CD14-positive monocyte (primary cell): ENCODE measurements at regions not wholly inside any gene's neighbourhood (a gene's known extent, or its start where the extent isn't known, plus 50 kb on each side); places are given as distances from the start of the nearest gene placed in this dataset.

ENCODE experiments used
- DNase-seq, 3 donors: peaks; one replicate each; pipeline ENCODE4 v3.0.0-alpha.2; 2011 to 2022
- H2AFZ ChIP-seq: 2 replicates; pipeline ENCODE4 v1.6.0; 2012; ENCODE audit warnings: mild to moderate bottlenecking, low read depth, low read length, inconsistent platforms; ENCODE audit not compliant: insufficient read depth, poor library complexity, severe bottlenecking
- H3K27ac ChIP-seq, 2 donors: 1 replicate in 1 of 2; 2 replicates in 1 of 2; pipeline ENCODE4 v1.5.1; 2012 to 2013; ENCODE audit warnings: low read length in 2 of 2, control low read depth in 1 of 2, inconsistent platforms in 1 of 2, low read depth in 1 of 2, mild to moderate bottlenecking in 1 of 2
- H3K27me3 ChIP-seq, 2 donors: one replicate each; pipeline versions ENCODE4 v1.6.0 to v1.6.1; 2011 to 2013; ENCODE audit warnings: low read length in 2 of 2; ENCODE audit not compliant: control insufficient read depth in 2 of 2, insufficient read depth in 2 of 2
- H3K36me3 ChIP-seq, 2 donors: replicated peaks in 1 of 2; 1 replicate in 1 of 2; 2 replicates in 1 of 2; pipeline versions ENCODE4 v1.5.1 to v1.6.1; 2012 to 2013; ENCODE audit warnings: low read length in 2 of 2, control low read depth in 1 of 2, inconsistent platforms in 1 of 2, mild to moderate bottlenecking in 1 of 2; ENCODE audit not compliant: insufficient read depth in 2 of 2, control insufficient read depth in 1 of 2
- H3K4me1 ChIP-seq, 2 donors: 1 replicate in 1 of 2; 2 replicates in 1 of 2; pipeline versions ENCODE4 v1.5.1 to v1.6.1; 2012 to 2013; ENCODE audit warnings: low read length in 2 of 2, control low read depth in 1 of 2, inconsistent platforms in 1 of 2, mild to moderate bottlenecking in 1 of 2, moderate library complexity in 1 of 2; ENCODE audit not compliant: insufficient read depth in 2 of 2, control insufficient read depth in 1 of 2
- H3K4me2 ChIP-seq: replicated peaks from 2 replicates; pipeline ENCODE3; 2012; ENCODE audit warnings: low read length, moderate library complexity, mild to moderate bottlenecking; ENCODE audit not compliant: poor library complexity, severe bottlenecking; ENCODE audit errors: extremely low read depth
- H3K4me3 ChIP-seq, 3 experiments: fragments of 200-600 bp in 1 of 3; sonication (generic) in 1 of 3; replicated peaks in 1 of 3; 1 replicate in 2 of 3; 2 replicates in 1 of 3; pipeline ENCODE4 v1.5.1; 2011 to 2013; ENCODE audit warnings: low read length in 3 of 3, mild to moderate bottlenecking in 3 of 3, control low read depth in 2 of 3, low read depth in 2 of 3, inconsistent platforms in 1 of 3, moderate library complexity in 1 of 3
- H3K79me2 ChIP-seq: 2 replicates; pipeline ENCODE4 v1.6.0; 2012; ENCODE audit warnings: mild to moderate bottlenecking, control low read depth, inconsistent platforms, low read length, moderate library complexity; ENCODE audit not compliant: insufficient read depth
- H3K9ac ChIP-seq: 2 replicates; pipeline ENCODE4 v1.6.0; 2017; ENCODE audit warnings: low read length, mild to moderate bottlenecking; ENCODE audit not compliant: insufficient read depth, poor library complexity, severe bottlenecking
- H3K9me3 ChIP-seq, 2 donors: replicated peaks in 1 of 2; 1 replicate in 1 of 2; 2 replicates in 1 of 2; pipeline versions ENCODE4 v1.5.1 to v1.6.1; 2012 to 2013; ENCODE audit warnings: low read length in 2 of 2, control low read depth in 1 of 2; ENCODE audit not compliant: control insufficient read depth in 1 of 2, insufficient read depth in 1 of 2
- H4K20me1 ChIP-seq: 2 replicates; pipeline ENCODE4 v1.6.0; 2012; ENCODE audit warnings: mild to moderate bottlenecking, low read length, control low read depth, moderate library complexity; ENCODE audit not compliant: insufficient read depth
- H3K27ac Mint-ChIP-seq, 7 donors: one replicate each; pipeline ENCODE4 v1.8.0; 2020; ENCODE audit warnings: mild to moderate bottlenecking in 7 of 7, mixed read lengths in 7 of 7, moderate library complexity in 6 of 7, inconsistent platforms in 2 of 7
- H3K27me3 Mint-ChIP-seq, 3 donors: one replicate each; pipeline ENCODE4 v1.8.0; 2021 to 2022; ENCODE audit warnings: low read depth in 3 of 3, mild to moderate bottlenecking in 3 of 3, mixed read lengths in 3 of 3, moderate library complexity in 3 of 3, inconsistent platforms in 1 of 3
- H3K36me3 Mint-ChIP-seq, 2 donors: one replicate each; pipeline ENCODE4 v1.8.0; 2020; ENCODE audit warnings: mixed read lengths in 2 of 2, inconsistent platforms in 1 of 2, mild to moderate bottlenecking in 1 of 2
- H3K4me1 Mint-ChIP-seq: one replicate; pipeline ENCODE4 v1.8.0; 2020; ENCODE audit warnings: mild to moderate bottlenecking, mixed read lengths
- H3K4me3 Mint-ChIP-seq, 2 donors: one replicate each; pipeline ENCODE4 v1.8.0; 2020; ENCODE audit warnings: mild to moderate bottlenecking in 2 of 2, mixed read lengths in 2 of 2, moderate library complexity in 1 of 2
- H3K9me3 Mint-ChIP-seq, 7 donors: one replicate each; pipeline ENCODE4 v1.8.0; 2020 to 2022; ENCODE audit warnings: mixed read lengths in 7 of 7, mild to moderate bottlenecking in 6 of 7, moderate library complexity in 6 of 7, inconsistent platforms in 2 of 7
- CTCF ChIP-seq: fragments of 200-600 bp; IDR thresholded peaks from one replicate; pipeline ENCODE4 v1.8.0; 2022; ENCODE audit warnings: antibody characterized with exemption, mild to moderate bottlenecking
- WGBS: methylation state at CpG from one replicate; pipeline ENCODE4 v1.1.5; 2013; ENCODE audit warnings: missing lambda C conversion rate; ENCODE audit not compliant: insufficient coverage; 5-methylcytosine and 5-hydroxymethylcytosine counted together
- intact Hi-C, 2 donors: fragments of 100-400 bp; cut with micrococcal nuclease; formaldehyde crosslinking; loops; one replicate each; pipeline versions ENCODE4 v1.15.0 to v1.15.1; 2023

GRCh38 chr10:120318862-120319261 is 138.2 kb upstream of the PLPP4 start:
- no peaks in the 10 kb centered on the region for H3K36me3 Mint-ChIP-seq
- Histone ChIP-seq H3K9me3 (no peaks in the 10 kb centered on the region), H4K20me1 (no peaks in the 10 kb centered on the region), H3K4me1 (no peaks in the 10 kb centered on the region), H3K27me3 (no peaks in the 10 kb centered on the region), H3K27ac (no peak overlapping the region), H2AFZ (no peak overlapping the region), H3K9ac (no peak overlapping the region), H3K36me3 (no peaks in the 10 kb centered on the region), H3K79me2 (no peaks in the 10 kb centered on the region), H3K4me3 (no peak overlapping the region), H3K4me2 (no peak overlapping the region)
- no peak for TF ChIP-seq CTCF
- WGBS = 84% methylated on average over 3 of the region's 3 CpGs
- intact Hi-C loops = no loop called here
- H3K4me3 Mint-ChIP-seq = no peak overlapping the region
- H3K9me3 Mint-ChIP-seq = peaks cover 0 to 5% (median 0%) of the 10 kb centered on the region in 7 donors
- H3K27me3 Mint-ChIP-seq = peaks cover 2 to 5% (median 3%) of the 10 kb centered on the region in 3 donors
- H3K4me1 Mint-ChIP-seq = no peaks in the 10 kb centered on the region
- DNase-seq = no peak
- no peak overlapping the region for H3K27ac Mint-ChIP-seq

- Histone ChIP-seq H4K20me1 (no peaks in the 10 kb centered on the region), H3K27ac (no peak overlapping the region), H3K4me2 (no peak overlapping the region), H2AFZ (no peak overlapping the region), H3K36me3 (no peaks in the 10 kb centered on the region), H3K9me3 (no peaks in the 10 kb centered on the region), H3K79me2 (no peaks in the 10 kb centered on the region), H3K9ac (no peak overlapping the region), H3K27me3 (no peaks in the 10 kb centered on the region), H3K4me1 (no peaks in the 10 kb centered on the region), H3K4me3 (no peak overlapping the region)
- no peaks in the 10 kb centered on the region for H3K36me3 Mint-ChIP-seq
- no peak for TF ChIP-seq CTCF
- no peak for DNase-seq
- peaks cover 0 to 1% (median 0%) of the 10 kb centered on the region in 7 donors for H3K9me3 Mint-ChIP-seq
- intact Hi-C loops = no loop called here
- no peak overlapping the region for H3K4me3 Mint-ChIP-seq
- H3K27ac Mint-ChIP-seq = no peak overlapping the region
- no CpG with 5 or more reads among the region's 3 CpGs for WGBS
- no peaks in the 10 kb centered on the region for H3K4me1 Mint-ChIP-seq
- H3K27me3 Mint-ChIP-seq = peaks cover 1 to 2% (median 2%) of the 10 kb centered on the region in 3 donors
These were observed 129.4 kb upstream of the PLPP4 start for GRCh38 chr10:120327675-120328074.
